ENCODE measurements at regions not wholly inside any gene's neighbourhood (a gene's known extent, or its start where the extent isn't known, plus 50 kb on each side); places are given as distances from the start of the nearest gene placed in this dataset.
"Not testable (repeated sequence)": the region's sequence is repeated elsewhere in the genome, so short reads cannot be mapped to it uniquely, and the experiment has no call there.

DNA sequence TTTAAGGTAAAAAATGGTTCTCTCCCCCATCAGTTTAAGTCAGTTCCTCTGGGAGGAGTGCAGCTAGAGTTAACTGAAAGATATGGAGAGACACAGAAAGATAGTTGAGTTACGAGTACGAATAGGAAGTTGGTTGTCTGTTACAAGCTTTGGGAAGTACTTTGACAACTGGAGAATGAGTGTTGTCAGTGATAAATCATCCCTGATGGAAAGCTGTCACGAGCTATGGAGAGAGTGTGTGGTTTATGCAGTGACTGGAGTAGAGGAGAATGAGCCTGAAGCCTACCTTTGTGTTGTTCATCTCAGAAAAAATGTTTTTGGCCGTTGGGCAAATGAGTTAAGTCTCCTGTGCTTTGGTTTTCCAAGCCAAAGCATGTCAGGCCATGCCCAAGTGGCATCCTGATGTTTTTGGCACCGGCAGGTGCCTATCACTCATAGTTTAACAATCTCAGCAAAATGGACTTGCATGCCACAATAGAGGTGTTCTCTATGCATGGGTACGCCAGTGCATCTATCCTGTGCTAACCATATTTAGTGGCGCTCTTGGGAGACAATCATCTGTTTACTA is 350.2 kb downstream of the IRS2 start:
- no peak for DNase-seq (ENCODE audit: low read depth)

DNA sequence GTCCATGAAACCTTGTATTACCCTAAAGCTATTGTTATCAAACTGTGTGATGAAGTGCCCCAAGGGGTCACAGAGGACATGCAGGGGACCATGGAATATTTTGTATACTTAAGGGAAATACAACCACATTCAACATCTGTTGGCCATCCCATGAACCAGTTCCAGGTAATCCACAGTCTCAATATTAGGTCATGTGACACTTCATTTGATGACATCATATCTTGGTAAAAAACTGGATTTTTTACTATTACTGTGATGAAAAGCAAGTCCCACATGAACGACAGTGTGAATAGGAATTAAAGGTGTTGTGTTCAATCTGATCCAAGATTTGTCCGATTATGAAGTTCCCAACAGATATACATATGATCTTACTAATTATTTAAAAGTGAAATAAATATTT is 355.2 kb downstream of the IRS2 start:
- DNase-seq (ENCODE audit: low read depth): no peak

DNA sequence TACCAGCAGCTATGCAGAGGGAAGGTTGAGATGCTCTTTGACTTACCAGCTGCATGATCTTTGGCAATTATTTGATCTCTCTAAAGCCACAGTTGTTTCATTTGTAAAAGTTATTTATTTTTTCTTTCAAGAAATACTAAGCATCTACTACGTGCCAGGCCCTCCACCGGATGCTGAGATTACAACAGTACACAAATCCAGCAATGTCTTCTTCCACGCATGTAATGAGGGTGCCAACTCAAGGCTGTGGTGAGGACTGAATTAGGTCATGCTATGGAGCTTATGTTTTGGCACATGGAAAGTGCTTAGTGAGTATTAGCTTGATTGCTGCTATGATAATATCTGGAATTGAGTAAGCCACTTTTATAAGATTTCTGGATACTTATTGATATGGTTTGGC is 358.2 kb downstream of the IRS2 start:
- no peak for DNase-seq (ENCODE audit: low read depth)

DNA sequence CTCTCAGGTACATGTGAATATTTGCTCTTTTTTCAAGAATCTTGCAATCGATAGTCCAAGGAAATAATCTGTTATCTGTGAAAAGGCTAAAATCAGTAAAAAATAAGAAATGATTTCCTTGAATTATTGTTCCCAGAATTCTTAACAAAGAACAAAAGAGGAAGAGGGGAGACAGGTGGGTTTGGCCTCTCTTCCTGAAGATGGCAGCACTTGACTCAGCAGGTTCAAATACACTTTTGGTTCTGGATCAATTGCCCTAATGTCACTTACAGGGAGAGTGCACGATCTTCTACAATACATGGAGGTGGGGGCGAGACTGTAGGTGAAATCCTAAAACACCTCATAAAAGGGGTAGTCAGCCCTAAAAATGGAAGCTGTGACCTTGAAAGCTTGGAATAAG is 358.7 kb downstream of the IRS2 start:
- no peak for DNase-seq (ENCODE audit: low read depth)

DNA sequence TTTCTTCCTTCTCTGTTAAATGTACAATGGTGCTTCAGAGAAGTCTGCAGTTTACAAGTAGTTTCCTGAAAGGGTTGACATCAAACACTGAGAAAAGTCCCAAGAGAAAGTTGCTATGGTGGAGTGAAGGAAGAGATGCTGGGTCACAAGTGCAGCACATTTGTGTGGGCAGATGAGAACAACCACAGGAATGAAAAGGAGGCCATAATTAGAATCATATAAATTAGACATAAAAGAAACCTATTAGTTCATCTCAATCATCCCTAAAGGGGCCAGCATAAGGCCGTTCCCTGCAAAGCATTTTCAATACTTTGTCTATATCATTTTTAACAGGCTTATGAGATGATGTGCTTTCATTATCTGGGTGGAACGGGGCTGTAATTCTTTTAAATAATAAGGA is 359.2 kb downstream of the IRS2 start:
- DNase-seq (ENCODE audit: low read depth): no peak

DNA sequence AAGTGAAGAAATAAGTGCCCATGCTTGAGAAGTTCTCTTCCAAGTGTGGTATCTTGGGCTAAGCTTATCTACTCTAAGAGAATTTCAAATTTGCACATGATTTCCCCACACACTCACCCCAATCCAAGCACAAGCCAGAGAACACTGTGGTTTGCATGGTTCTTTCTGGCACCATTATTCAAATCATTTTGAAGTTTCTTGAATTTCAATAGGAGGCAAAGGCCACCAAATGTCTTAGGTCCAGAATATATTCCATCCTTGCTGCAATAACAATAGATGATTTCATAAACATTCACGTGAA is 359.7 kb downstream of the IRS2 start:
- no peak for DNase-seq (ENCODE audit: low read depth)

DNA sequence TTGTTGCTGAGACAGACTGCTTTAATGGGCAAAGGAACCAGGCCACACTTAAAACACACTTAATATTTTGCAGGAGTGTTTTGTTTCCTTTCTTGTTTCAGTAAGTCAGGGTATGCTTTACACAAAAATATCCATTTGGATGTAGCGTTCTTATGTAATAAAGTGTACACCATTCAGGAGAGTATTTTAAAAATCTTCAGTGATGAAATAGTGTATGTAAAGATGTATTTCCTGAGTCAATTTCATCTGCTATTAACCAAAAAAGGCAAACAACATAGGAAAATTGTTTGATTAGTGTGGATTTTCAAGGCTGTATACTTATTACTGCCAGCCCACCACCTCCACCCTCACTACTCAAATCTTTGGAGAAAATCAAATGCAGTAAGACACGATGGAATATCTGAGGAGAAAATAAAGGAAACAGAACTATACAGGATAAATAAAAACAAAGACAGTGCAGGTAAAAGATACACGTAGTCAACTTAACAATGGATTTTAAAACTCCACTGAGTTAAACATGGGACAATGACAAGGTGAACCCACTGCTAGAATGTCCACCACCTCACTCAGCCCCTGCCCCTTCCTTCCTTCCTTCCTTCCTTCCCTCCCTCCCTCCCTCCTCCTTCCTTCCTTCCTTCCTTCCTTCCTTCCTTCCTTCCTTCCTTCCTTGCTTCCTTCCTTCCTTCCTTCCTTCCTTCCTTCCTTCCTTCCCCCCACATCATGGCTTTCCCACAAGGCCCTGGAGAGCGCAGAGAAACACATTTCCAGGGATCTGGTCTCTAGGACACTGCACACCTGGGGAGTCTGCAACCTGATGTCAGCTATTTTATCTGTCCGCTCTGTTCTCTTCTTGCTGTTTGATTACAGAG is 360.3 kb downstream of the IRS2 start:
- no peak for DNase-seq (ENCODE audit: low read depth)

DNA sequence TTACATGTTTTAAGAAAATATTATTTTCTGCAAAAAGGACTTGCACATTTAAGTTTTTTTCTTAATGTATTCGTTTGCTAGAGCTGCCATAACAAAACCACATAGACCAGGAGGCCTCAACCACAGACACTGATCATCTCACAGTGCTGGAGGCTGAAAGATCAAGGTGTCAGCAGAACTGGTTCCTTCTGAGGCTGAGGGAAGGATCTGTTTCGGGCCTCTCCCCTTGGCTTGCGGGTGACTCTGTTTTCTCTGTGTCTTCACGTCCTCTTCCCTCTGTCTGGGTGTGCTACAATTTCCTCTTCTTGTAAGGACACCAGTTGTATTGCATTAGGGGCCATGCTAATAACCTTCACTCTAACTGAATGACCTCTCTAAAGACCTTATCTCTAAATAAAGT is 364.2 kb downstream of the IRS2 start:
- no peak for DNase-seq (ENCODE audit: low read depth)

DNA sequence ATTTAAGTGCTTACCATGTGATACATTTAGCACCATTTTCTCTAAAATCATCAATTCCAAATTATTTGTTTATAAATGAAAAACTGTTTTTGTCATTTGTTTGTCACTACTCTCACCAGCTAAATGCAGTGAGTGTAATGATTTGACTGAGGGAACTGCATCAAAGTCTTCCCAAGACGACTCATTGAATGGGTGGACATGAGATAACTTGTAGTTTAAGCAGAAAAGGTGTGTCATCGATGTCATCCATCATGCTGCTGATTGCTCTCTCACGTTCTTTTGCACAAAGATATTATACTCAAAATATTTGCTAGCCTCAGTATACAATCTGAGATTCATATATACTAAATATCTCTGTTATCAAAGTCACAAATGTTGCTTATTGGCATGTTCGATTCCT is 366.5 kb downstream of the IRS2 start:
- DNase-seq (ENCODE audit: low read depth): no peak

DNA sequence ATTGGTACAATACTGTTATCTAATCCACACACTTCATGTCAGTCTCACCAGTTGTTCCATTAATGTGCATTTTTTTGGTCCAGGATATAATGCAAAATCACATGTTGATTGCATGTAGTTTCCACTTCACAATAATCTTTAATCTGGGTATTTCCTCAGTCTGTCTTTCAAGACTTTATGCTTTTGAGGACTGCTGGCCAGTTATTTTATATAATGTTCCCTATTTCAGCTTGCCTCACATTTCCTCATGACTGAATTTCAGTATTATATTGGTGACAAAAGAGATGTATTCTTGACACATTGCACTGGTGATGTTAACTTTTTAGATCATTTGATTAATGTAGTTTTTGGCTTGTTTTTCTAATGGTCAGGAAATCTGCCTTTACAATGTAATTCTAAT is 368.3 kb downstream of the IRS2 start:
- no peak for DNase-seq (ENCODE audit: low read depth)

DNA sequence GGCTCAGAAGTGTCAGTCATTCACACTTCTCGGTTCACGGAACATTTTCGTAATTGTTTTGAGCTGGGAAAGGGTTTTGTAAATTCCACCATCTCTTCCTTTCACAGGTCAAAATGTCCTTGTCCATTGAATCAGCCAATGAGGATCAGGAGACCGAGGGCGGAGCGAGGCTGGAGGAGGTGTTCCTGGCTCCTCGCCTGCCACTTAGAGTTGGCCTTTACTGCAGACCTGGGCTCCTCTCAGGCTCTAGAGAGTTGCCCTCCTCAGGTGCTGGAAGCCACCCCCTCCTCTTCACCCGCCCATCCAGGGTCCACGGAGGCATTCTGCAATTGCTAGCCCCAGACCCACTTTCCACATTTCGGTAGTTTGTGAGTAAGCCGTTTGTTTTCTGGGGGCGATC is 370.4 kb downstream of the IRS2 start:
- no peak for DNase-seq (ENCODE audit: low read depth)

DNA sequence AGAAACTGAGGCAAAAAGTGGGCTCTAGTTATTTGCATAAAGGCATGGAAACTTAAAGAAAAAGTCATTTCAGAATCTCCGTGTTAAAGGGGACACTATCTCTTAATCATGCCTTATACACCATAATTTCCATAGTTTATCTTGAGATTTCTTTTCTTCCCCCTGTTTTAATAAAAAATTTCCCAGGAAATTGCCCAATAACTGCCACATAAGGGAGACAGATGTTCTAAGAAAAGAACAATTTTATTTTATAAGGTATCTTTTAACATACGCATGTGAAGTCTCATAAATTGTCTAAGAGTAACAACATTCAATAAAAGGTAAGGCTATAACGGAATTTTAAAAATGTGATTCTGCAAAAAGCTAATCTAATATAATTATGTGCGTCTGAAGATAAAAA is 371.3 kb downstream of the IRS2 start:
- no peak for DNase-seq (ENCODE audit: low read depth)

DNA sequence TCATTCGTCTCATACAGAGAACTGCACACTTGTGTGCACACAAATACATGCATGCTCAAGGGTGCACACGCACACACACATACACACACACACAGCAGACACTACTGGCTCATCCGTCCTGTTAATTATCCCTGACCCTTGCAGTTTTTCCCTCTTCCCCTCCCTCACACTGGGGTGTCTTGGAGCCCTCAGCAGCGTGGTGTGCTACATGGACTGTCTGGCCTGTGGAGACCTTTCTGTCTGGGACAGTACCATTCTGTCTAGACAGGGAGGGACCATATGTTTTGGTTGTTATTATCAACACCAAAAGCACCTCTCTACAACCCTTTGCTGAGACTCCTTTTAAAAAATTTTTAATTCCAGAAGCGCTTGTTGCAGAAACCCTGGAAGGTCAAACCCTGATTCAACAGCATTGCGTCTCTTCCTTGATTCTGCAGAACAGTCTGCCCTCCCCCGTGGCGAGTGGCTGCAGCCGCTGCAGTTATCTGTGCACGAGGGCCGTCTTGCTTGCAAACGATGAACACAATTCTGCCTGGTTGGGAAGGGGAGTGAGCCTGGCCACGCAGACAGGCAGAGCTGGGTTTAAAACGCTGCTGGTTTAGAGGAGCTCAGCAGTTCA is 374.0 kb downstream of the IRS2 start:
- no peak for DNase-seq (ENCODE audit: low read depth)

DNA sequence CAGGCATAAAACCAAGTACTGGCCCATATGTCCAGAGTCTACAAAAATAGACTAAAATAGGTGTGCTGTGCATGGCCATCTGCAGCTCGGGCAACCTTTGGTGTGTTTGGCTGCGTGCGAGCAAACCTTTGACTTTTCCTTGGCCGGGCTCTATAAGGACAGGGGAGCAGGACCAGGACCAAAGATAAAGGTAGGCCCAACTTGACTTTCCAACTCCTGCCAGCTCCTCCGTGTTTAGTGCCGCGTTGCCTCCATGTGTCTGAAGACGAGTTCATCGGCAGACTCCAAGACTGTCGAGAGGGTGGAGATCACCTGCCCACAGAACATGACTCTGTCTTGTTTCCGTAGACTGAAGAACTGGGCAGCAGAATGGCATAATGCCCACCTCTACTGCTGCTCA is 375.5 kb downstream of the IRS2 start:
- DNase-seq (ENCODE audit: low read depth): no peak

DNA sequence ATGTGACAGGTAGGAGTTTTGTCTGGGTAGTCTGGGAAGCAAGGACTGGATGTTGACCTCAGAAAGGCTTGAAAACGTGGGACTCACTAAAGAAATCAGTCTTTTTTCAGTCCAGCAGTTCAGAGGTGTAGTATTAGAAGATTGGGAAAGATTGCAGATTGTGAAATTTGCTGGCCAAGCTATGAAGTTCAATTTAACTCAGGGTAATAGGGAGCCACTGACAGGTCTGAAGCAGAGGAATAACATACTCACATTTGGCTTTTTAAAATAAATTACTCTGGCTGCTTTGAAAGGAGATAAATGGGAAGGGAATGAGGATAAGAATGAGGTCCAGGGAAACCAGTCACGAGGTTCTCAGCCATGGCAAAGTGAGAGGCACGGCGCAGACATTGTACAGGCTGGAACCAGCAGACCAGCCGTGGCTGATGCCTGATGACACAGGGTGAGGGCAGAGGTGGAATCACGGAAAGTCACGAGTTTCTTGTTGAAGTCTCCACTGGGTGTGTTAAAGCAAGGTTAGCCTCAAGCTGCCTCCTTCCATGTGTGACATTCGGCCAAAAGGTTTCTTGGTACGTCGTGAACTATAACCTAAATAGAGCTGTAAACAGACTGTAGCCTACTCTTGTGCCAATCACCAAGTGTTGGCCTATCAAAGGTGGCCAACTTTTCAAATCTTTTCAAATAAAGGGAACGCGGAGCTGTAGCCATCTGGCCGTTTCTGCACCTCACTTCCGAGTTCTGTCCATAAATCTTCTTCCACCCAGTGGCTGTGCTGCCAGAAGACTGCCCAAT is 377.6 kb downstream of the IRS2 start:
- DNase-seq (ENCODE audit: low read depth): no peak

DNA sequence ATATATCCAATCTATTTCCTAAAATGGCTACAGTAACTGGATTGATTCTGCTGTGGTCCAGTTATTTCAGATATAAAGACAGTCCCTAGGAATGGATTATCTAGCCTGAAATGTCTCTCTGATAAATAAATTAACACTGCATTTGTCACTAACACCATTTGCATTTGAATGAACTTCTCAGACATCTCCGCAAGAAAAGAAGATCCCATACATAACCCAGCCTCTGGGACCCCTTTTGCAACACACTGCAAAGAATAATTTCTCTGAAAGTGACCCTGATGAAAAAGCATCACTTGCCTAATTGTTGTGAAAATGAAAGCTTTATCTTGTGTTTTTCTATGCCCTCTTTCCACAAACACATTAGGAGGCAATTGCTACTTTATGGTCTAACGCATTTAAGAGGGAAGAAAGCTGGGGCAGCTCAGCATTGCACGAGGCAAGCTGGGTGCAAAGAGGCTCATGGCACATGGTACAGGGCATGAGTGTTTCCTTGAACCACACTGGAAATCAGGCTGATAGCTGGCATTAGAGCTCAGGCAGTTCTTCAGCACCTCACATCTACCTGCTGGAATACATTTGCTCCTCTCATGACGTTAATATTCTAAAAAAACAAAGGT is 379.9 kb downstream of the IRS2 start:
- no peak for DNase-seq (ENCODE audit: low read depth)

DNA sequence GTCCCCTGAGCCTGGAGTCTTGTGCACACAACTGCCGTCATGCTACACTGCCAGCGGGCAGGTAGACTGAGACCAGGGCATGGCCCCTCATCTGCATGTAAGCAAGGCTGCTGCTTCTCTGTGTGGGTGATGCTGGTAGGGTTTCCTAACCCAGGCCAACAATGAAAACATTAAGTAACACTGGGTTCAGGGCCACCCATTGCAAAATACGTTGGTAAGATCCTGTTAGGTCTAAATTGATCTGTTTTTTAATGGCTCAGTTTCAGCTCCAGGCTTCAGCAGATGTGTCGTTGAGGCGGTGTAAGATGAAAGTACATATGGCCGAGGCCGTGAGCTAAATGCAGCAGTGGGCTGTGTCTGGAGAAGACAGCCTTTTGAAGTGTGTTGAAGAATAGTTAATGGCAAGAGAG is 383.4 kb downstream of the IRS2 start:
- no peak for DNase-seq (ENCODE audit: low read depth)

DNA sequence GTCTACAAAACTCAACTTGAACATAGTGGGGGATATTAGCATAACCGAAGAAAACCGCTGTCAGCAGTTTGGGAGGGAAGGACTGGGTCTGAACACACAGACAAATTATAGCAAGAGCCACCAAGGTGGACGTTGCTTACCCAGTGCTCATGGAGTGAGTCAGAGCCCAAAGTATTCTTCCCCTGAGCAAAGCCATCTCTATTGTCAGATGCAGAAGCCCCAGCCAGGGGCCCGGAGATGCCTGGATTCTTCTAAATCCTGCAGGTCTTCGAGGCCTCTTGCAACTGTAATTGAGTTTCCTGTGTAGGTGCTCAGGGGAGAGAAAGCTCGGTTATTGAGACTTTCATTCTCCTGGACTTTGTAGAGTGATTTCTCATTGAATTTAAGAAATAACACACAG is 384.5 kb downstream of the IRS2 start:
- no peak for DNase-seq (ENCODE audit: low read depth)

DNA sequence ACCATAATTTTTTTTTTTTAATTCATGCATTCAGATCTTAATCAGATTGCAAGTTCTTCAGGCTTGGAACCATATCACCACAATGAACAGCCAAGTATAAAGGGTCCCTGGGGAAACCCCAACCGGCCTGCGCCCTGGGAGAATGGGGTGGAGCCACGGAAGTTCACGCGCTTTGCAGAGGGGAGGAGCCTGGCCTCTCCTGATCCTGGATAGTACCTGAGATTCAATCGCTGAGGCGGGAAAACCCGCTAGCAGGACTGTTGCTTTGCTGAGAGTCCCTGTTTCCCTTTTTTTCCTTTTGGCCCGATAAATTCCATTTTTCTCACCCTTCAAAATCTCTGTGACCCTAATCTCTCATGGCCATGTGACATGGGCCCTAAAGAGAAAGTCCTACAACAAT is 385.1 kb downstream of the IRS2 start:
- no peak for DNase-seq (ENCODE audit: low read depth)

DNA sequence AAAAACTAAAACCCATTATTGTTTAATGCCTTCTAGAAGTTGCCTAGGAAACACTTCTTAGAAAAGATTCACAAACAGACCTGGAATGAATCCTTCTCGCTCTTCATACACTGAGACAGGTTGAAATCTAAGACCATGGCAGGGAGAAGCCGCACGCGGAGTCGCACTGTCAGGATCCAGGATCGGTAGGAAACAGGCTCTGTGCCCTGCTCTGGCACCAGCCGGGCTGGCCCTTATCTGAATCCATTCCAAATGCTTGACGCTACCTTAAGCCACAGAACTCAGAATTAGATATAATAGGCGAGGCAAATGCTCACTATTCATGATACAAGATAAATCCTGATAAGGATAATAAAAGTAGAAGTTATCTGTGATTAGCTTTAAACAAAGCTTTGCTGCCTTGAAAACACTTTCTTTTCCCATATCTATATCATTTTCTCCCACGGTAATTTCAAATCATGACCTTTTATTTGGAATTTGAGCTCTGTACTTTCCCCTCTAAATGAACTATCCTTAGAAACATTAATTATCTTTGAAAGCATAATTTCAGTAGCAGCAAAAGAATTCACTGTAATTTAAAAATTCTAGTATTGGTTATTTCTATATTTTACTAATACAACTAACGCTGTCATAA is 385.6 kb downstream of the IRS2 start:
- DNase-seq (ENCODE audit: low read depth): no peak

DNA sequence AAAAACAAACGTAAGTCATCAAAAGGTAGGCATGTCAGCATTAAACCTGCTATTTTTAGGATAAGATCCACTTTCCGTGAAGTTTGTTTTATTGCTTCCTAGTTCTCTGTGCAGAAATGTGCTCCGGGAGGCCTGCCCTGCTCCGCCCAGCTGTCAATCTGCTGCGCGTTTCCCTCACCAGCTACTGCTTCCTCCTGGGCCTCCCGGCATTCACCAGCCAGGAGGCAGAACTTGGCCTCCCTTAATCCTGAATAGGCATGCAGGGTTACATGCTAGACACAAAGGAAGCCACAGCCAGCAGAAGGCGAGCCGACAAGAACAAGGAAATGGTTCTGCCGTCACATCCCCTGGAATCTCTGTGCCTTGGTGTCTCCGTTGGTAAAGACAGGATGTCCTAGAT is 386.2 kb downstream of the IRS2 start:
- DNase-seq (ENCODE audit: low read depth): no peak

DNA sequence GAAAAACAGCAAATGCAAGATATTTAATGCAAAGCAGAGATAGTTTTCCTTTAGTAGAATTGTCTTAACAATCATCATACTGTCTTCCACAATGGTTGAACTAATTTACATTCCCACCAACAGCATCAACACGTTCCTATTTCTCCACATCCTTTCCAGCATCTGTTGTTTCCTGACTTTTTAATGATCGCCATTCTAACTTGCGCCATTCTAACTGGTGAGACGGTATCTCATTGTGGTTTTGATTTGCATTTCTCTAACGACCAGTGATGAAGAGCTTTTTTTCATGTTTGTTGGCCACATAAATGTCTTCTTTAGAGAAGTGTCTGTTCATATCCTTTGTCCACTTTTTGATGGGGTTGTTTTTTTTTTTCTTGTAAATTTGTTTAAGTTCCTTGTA is 388.3 kb downstream of the IRS2 start:
- DNase-seq (ENCODE audit: low read depth): not testable (repeated sequence)
